ENCODE measurements at regions not wholly inside any gene's neighbourhood (a gene's known extent, or its start where the extent isn't known, plus 50 kb on each side); places are given as distances from the start of the nearest gene placed in this dataset.

DNA sequence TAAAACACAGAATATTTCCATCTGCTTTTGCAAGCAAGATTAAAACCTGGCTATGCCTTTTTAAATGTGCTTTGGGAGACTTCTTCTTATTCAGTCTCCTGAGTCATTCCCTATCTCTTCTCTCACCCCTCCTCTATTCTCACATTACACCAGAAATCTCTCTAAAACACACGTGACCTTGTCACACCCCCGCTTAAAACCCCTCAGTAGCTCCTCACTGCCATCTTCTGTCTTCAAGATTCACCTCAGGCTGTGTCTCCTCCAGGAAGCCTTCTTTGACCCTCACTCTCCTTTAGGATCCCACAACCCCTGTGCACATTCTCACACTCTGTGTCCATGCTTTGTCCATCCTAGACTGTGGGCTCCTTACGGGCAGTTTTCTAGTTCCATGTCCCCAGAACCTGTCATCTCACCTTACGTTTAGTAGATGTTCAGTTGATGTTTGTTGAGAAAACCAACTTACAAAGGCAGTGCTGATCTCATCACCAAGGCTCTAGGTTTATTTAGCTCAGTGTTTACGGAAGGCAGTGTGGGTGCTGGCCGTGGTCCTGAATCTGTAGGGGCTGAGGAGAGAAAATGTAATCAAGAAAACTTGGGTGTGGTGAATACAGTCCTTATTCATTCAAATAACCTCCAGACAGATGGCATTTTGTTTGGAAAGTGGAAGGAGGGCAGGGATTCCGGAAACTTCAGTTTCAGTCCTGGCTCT is 143.5 kb downstream of the DMRTA2 start:
- TF ChIP-seq, protein P1, sequence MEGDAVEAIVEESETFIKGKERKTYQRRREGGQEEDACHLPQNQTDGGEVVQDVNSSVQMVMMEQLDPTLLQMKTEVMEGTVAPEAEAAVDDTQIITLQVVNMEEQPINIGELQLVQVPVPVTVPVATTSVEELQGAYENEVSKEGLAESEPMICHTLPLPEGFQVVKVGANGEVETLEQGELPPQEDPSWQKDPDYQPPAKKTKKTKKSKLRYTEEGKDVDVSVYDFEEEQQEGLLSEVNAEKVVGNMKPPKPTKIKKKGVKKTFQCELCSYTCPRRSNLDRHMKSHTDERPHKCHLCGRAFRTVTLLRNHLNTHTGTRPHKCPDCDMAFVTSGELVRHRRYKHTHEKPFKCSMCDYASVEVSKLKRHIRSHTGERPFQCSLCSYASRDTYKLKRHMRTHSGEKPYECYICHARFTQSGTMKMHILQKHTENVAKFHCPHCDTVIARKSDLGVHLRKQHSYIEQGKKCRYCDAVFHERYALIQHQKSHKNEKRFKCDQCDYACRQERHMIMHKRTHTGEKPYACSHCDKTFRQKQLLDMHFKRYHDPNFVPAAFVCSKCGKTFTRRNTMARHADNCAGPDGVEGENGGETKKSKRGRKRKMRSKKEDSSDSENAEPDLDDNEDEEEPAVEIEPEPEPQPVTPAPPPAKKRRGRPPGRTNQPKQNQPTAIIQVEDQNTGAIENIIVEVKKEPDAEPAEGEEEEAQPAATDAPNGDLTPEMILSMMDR (IDR thresholded peaks at IDR 0.05; ENCODE audit: insufficient read depth, low read length) = no peak
- TF ChIP-seq REST (IDR thresholded peaks at IDR 0.05; ENCODE audit: insufficient replicate concordance, low read depth) (peak; percentile 98), GABPA (IDR thresholded peaks at IDR 0.05; ENCODE audit: low read depth) (no peak), POLR2AphosphoS5 (IDR thresholded peaks at IDR 0.05; ENCODE audit: low read depth) (no peak), SPI1 (IDR thresholded peaks at IDR 0.05; ENCODE audit: borderline replicate concordance, low read depth) (no peak)
